K562 (cell line): ENCODE measurements at regions not wholly inside any gene's neighbourhood (a gene's known extent, or its start where the extent isn't known, plus 50 kb on each side); places are given as distances from the start of the nearest gene placed in this dataset.

Experiments
- TF ChIP-seq, protein P1 (sequence below): fragments of 450-650 bp; IDR thresholded peaks from 2 replicates; pipeline ENCODE4 v1.6.1; 2016; ENCODE audit warnings: mild to moderate bottlenecking, moderate library complexity

DNA sequence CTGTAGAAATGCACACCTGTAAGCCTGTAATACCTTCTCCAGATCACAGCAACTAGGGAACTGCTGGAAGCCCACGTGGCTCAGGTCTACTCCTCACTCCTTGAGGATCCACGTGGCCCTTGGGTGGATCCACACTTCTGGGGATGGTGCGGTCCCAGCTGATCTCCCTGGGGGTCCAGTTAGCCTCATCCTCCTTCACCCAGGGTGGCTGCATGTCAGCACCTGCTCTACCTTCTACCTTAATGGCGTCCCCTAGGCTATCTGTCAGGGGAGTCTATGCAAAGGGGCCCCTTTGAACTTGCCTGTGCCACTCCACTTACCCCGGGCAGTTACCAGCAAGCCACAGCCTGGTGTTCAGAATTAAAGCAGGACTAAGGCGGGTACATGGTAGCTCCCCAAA is 284.7 kb downstream of the MYCN start (continued):
- TF ChIP-seq, protein P1, sequence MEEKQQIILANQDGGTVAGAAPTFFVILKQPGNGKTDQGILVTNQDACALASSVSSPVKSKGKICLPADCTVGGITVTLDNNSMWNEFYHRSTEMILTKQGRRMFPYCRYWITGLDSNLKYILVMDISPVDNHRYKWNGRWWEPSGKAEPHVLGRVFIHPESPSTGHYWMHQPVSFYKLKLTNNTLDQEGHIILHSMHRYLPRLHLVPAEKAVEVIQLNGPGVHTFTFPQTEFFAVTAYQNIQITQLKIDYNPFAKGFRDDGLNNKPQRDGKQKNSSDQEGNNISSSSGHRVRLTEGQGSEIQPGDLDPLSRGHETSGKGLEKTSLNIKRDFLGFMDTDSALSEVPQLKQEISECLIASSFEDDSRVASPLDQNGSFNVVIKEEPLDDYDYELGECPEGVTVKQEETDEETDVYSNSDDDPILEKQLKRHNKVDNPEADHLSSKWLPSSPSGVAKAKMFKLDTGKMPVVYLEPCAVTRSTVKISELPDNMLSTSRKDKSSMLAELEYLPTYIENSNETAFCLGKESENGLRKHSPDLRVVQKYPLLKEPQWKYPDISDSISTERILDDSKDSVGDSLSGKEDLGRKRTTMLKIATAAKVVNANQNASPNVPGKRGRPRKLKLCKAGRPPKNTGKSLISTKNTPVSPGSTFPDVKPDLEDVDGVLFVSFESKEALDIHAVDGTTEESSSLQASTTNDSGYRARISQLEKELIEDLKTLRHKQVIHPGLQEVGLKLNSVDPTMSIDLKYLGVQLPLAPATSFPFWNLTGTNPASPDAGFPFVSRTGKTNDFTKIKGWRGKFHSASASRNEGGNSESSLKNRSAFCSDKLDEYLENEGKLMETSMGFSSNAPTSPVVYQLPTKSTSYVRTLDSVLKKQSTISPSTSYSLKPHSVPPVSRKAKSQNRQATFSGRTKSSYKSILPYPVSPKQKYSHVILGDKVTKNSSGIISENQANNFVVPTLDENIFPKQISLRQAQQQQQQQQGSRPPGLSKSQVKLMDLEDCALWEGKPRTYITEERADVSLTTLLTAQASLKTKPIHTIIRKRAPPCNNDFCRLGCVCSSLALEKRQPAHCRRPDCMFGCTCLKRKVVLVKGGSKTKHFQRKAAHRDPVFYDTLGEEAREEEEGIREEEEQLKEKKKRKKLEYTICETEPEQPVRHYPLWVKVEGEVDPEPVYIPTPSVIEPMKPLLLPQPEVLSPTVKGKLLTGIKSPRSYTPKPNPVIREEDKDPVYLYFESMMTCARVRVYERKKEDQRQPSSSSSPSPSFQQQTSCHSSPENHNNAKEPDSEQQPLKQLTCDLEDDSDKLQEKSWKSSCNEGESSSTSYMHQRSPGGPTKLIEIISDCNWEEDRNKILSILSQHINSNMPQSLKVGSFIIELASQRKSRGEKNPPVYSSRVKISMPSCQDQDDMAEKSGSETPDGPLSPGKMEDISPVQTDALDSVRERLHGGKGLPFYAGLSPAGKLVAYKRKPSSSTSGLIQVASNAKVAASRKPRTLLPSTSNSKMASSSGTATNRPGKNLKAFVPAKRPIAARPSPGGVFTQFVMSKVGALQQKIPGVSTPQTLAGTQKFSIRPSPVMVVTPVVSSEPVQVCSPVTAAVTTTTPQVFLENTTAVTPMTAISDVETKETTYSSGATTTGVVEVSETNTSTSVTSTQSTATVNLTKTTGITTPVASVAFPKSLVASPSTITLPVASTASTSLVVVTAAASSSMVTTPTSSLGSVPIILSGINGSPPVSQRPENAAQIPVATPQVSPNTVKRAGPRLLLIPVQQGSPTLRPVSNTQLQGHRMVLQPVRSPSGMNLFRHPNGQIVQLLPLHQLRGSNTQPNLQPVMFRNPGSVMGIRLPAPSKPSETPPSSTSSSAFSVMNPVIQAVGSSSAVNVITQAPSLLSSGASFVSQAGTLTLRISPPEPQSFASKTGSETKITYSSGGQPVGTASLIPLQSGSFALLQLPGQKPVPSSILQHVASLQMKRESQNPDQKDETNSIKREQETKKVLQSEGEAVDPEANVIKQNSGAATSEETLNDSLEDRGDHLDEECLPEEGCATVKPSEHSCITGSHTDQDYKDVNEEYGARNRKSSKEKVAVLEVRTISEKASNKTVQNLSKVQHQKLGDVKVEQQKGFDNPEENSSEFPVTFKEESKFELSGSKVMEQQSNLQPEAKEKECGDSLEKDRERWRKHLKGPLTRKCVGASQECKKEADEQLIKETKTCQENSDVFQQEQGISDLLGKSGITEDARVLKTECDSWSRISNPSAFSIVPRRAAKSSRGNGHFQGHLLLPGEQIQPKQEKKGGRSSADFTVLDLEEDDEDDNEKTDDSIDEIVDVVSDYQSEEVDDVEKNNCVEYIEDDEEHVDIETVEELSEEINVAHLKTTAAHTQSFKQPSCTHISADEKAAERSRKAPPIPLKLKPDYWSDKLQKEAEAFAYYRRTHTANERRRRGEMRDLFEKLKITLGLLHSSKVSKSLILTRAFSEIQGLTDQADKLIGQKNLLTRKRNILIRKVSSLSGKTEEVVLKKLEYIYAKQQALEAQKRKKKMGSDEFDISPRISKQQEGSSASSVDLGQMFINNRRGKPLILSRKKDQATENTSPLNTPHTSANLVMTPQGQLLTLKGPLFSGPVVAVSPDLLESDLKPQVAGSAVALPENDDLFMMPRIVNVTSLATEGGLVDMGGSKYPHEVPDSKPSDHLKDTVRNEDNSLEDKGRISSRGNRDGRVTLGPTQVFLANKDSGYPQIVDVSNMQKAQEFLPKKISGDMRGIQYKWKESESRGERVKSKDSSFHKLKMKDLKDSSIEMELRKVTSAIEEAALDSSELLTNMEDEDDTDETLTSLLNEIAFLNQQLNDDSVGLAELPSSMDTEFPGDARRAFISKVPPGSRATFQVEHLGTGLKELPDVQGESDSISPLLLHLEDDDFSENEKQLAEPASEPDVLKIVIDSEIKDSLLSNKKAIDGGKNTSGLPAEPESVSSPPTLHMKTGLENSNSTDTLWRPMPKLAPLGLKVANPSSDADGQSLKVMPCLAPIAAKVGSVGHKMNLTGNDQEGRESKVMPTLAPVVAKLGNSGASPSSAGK, result no peak
